ENCODE measurements at regions not wholly inside any gene's neighbourhood (a gene's known extent, or its start where the extent isn't known, plus 50 kb on each side); places are given as distances from the start of the nearest gene placed in this dataset.

DNA sequence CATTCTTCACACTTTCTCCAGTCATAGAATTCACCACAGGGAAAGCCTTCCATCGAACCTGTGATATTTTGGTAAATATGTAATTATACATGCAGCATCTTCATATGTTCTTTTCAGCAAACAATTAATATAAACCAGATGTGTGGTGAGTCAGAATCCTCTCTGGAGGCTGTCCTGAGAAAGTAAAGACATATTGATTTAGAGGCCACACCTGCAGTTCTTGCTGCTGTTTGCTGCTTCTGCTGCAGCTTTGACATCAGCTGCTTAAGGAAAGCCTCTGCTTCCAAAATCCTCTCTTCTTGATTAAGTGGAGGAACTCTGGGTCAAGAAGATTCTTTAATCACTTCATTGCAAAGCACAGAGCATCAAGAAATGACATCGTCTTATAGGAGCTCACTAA, 568.8 kb upstream of the ZEB2 start:
- no peak for DNase-seq (ENCODE audit: low spot score in 2 of 2)
- no peak for FAIRE-seq

DNA sequence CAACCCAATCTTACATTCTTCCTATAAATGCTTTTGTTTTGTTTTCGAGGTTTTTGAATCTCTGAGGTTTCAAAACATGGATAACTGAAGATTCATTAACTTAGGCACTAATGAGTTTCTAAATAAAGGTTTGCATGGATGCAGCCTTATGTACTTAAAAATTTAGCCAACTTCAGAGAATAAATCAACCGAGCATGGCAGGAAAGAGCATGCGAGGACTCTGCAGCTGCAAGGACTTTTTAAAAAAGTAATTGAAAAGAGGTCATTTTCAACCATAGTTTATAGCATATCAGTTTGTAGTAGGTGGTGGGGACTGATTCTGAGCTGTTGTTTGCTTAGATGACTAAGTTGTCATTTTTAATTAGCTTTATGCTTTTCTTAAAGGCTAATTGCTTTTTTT, 567.0 kb upstream of the ZEB2 start:
- no peak for DNase-seq (ENCODE audit: low spot score in 2 of 2)
- no peak for FAIRE-seq

DNA sequence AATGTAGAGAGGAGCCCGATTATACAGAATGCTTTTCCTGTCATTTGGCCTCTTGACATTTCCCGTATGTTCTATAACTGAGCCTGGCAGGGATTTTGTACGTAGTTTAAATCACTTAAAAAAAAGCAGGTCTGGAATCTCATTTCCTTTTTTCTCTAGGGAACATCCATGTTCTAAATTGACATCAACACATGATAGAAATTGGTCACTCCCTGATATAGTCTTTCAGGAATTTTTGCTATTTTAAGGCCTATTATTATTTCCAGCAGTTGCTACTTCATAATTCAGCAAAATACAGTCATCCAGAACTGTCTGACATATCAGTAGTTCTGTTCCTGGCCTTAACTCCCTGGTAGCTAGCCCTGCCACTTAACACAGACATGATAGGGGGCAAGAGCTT, 565.7 kb upstream of the ZEB2 start:
- FAIRE-seq (no peak), DNase-seq (ENCODE audit: low spot score in 2 of 2) (no peak)

DNA sequence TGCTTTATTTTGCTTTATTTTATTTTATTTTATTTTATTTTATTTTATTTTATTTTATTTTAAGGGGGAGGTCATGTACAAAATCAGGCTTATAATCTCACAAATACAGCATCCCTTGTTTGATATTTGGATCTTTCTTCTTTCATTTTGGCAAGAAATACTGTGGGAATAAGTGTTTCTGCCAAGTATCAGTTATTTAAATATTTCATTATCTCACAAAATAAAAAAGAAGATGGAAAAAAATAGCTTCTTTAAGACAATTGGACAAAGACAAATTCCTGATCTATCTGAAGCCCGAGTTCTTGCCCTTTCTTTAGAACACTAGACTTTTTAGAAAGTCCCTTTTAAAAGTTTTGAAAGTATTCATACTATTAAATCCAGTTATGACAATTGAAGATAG, 560.5 kb upstream of the ZEB2 start:
- FAIRE-seq (peak; percentile 24), DNase-seq (ENCODE audit: low spot score in 2 of 2) (no peak)

DNA sequence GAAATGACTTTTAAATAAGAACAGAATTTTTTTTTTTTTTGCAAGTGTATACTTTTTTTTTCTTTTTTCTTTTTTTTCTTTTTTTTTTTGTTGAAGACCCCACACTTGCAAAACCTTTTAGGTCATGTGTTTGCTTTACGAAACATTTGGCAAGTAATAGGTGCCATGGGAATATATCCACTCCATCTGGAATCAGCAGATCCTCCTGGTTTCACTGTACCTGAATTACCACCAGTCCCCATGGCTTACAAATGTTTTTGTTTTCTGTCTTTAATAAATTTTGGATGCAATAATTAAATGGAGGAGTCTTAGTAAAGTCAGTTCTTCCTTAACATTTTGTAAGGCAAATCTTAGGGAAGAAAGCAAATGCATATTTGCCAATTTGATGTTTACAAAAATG, 559.7 kb upstream of the ZEB2 start:
- DNase-seq (ENCODE audit: low spot score in 2 of 2) (no peak), FAIRE-seq (peak; percentile 79)

DNA sequence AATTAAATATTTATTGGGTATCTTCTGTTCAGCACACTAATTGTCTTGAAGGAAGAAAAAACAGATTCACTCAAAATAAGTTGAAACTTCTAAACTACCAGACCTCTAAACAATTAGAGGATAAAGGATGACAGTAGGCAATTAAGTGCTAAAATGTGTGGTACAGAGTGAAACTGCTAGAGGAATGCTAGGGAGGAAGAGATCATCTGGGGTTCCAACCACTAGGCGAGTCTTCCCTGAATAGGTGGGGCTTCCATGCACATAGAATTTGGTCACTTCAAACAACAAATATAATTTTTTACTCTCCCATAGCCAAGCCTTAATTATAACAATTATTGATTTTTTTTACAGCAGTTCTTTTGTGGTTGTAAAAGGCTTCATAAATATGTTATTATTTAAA, 559.0 kb upstream of the ZEB2 start:
- FAIRE-seq, result no peak
- no peak for DNase-seq (ENCODE audit: low spot score in 2 of 2)

DNA sequence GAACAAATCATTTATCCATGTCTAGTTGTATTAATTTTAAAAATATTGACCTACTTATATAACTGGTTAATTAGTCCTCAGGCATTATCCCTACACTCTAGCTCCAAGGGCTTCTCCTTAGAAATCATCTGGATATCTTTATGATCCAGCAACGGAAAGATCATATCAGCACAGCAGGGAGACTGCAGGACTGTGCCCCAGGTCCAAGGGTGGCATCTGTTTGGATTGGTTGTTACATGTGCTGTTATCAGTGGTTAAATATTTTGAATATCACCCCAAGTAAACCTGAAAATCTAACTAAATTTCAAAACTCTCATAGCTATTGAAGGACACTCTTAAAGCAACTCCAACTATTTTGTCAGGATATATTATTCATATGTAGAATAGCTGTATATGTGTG, 556.2 kb upstream of the ZEB2 start:
- no peak for FAIRE-seq
- DNase-seq (ENCODE audit: low spot score in 2 of 2), result no peak

DNA sequence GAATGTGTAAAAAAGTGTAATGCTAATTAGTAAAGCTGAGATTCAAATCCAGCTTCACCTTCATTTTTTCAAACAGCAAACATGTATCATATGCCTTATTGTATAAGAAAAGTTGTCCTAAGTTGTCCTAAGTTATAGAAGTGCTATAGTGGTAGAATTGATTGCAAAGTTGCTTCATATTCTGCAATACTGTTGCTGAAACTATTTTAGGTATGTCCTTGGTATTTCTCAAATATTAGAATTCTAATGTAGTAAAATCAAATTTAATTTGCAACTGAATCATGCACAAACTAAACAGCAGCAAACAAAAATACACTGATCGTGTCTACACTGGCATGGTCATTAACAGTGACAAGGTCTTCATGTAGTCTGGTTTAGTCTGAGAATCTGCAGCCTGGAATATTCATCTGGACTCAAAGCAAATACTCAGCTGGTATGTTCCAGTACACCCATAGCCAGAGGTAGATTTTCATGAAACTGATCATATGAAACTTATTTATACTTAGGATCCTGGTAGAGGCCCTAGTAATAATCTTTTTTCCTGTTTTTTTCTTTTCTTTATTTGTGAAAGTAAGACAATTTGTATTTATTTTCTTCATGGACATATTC, 555.6 kb upstream of the ZEB2 start:
- DNase-seq (ENCODE audit: low spot score in 2 of 2), result no peak
- no peak for FAIRE-seq

DNA sequence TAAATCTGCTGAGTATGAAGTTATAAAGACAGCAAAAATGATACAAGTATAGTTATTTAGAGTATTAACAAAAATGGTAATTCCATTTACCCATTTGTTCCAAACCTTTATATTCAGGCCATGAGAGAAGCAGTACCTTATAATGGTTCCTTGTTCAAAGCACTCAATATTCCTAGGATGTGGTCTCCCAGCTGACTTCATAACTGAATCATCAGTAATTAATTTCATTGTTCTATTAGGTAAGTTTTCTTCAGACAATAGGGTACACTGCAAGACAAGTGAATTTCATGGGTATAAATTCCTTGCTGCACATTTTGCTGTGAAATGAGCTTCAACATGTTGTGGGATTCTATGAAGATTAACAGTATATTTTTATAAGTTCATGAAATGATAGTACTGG, 550.8 kb upstream of the ZEB2 start:
- DNase-seq (ENCODE audit: low spot score in 2 of 2) (no peak), FAIRE-seq (no peak)

DNA sequence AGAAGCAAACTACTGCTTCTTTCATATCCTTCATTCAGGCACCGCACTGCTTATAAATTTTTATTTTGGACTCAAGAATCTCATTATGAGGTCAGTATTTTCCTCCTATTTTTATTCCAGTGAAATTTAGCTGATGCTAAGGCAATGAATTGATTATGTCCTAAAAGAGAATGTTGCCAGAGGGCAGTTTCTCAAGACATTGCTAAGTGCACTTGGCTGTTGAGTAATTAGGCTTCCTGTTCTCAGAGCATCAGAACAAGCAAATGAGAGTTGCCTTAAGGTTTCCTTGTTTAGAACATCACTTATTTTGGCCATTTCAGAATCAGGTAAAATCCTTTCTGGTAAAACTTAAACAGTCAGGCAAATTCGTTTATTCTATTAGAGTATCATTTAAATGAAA, 548.6 kb upstream of the ZEB2 start:
- no peak for DNase-seq (ENCODE audit: low spot score in 2 of 2)
- FAIRE-seq, result no peak

DNA sequence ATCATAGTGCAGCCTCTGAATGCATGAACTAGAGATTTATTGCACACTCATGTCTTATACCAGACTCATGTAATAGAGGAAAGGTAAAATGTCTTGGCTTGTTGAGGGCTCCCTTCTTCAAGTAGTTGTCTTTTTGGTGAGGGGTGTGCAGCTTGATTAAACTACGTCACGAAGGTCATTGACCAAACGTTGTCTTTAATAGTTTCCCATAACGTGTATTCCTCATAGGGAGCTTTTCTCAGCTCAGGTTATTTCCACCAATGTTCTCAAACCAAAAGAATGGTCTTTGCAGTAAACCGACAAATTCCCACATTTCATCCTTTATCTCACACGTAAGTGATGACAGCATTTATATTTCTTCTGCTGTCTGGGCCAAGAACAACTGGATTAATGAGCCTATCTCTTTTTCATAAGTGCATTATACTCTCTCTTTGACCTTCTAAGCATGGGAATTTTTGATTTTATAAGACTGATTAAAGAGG, 547.7 kb upstream of the ZEB2 start:
- DNase-seq (ENCODE audit: low spot score in 2 of 2), result no peak
- no peak for FAIRE-seq

DNA sequence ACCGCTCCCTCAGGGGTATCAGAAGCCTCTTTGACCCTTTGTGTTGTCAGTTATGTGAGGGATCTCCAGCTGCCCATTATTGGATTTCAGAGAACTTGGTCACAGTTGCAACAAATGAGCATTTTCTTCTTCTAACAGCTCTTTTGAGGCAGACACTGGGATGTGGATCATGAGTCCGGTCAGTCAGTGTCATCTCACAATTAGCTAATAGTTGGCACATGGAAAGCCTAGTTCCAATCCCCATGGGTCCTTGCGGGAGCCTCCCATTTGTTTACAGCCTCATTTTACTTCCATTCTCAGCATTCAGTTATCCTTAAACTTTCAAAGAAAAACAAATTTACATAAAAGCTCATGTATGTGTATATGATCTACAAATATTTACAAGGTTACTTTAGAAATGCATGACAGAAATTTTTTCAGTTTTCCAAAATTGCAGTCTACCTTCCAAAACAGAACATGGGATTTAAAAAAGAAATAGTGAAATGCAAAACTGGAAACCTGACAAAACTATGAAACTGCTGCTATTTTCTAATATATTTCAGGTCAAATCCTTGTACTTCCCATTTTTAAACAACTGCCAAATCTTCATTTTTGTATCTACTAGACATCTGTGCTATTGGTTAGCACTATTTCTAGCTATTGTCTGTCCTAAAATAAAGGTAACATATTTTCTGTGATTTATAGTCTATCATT, 547.1 kb upstream of the ZEB2 start:
- FAIRE-seq (peak; percentile 78), DNase-seq (ENCODE audit: low spot score in 2 of 2) (peak in 1 of 2 donors; percentile 8)

DNA sequence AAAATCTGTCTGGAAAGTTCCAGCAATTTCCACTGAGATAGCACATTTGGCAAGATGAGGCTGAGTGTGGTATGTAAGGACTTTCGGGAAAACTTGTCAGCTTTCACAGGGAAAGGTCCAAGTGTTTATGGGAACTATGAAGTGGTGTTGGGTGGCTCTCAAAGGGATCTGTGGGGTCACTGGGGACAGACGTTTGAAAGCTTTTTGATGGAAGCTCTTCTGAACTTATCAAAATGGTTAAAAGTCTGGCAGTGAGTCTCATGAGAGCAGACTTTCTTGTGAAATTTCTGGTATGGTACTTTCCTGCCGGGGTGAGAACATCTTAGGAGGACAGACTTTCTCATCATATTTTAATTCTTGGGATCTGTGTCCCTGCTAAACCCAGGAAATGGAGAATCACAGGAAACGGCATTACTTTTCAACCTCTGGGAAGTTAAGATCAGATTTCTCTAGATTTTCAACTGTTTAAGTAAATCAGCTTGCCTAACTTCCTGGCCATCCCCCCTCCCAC, 546.3 kb upstream of the ZEB2 start:
- FAIRE-seq (no peak), DNase-seq (ENCODE audit: low spot score in 2 of 2) (no peak)

DNA sequence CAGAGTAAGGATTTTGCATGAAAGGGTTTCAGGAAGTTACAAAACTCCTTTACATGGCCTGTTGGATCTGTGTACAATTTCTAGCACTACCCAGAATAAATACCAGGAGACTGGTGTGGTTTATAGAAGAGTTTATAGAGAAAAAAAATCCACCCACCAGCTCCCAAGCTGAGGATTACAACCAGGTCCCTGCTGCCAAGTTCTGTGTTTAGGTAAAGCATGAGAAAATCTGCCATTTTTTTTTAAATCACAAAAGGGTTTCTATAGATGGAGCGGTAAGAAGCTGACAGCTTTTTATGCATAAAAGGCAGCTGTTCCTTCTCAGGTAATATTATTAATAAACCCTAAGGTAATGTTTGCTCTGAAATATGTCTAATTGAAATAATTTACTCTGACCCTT, 545.4 kb upstream of the ZEB2 start:
- FAIRE-seq (no peak), DNase-seq (ENCODE audit: low spot score in 2 of 2) (no peak)

DNA sequence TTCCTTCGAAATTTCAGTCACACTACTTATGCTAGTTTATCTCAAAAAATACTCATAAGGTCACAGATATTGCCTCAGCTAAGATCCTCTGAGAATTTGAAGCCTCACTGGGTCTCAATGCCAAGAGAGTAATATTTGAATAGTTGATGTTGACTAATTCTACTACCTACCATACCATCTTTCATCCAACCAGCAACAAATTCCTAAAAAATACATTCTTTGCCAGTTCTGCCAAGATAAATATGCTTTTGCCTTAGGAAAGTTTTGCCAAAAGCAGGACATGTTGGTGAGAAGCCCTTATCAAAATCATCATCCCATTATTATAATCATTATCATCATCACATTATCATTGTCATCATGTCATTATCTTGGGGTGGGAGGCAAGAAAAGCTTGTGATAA, 544.6 kb upstream of the ZEB2 start:
- FAIRE-seq (no peak), DNase-seq (ENCODE audit: low spot score in 2 of 2) (no peak)

DNA sequence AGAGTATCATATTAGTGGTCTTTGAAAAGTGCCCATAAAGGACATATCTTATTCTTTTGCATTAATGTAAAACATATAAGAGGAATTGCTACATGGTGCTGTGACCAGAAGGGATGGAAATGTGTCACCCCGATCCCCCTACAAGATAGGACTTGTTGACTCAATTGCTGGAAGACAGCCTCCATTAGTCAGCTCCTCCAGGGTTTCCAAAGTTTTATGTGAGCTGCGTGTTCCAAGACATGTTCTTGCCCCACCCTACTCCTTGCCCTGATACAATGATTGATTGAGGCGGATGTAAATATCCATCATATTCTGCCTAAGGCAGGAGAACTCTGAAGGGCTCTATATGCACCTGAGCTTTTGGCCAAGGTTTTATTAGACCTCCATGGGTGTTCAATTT, 541.0 kb upstream of the ZEB2 start:
- FAIRE-seq, result no peak
- no peak for DNase-seq (ENCODE audit: low spot score in 2 of 2)

DNA sequence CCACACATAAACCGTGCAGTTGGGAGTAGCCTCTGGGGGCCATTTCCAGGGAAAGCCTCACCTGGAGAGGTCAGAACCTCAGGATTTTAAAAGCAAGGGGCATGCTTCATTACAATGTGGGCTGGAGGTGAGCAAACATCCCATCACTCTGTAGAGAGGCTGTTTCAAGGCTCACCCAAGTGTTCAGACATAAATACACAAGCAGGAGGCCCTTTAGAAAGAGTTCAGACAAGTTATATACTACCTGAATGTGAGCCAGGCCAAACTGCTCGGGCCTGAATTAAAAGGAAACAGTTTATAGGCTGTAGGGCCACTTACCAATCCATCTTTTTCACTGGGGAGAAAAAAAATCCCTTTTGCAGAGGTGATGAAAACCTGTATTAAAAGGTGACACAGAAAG, 540.0 kb upstream of the ZEB2 start:
- FAIRE-seq, result no peak
- DNase-seq (ENCODE audit: low spot score in 2 of 2), result no peak

DNA sequence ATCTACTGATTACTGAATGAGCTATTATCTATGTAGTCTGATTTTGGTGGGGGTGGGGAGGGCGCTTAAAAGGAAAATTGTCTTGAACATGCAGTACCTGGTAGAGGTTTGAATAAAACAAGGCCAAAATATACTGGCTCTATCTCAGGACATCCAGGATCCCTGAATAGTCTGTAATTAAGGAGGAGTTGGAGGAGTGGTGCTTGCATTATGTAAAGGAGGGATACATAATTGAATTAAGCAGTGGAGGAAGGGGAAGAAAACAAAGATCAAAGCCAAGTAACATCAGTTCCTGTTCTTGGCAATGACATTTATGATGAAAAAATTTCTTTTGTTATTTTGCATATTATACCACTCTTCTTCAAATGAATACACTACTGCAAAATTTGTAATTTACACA, 539.4 kb upstream of the ZEB2 start:
- FAIRE-seq, result no peak
- no peak for DNase-seq (ENCODE audit: low spot score in 2 of 2)

DNA sequence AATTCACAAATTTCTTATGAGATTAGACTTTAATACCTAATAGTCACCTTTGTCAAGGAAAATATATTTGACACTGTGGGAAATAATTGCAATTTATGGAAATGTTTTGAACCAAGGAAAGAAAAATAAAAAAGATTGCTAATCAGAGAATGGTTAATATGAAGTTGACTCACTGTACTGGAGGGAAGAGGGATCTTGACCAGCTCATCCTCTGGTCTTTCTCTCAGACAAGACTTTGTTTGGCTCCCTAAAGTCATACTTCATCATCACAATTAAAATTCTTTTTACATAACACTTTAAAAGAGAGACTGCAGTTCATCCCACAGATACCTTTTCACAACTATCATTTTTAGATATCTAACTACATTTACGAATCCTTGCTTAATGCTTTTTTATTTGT, 538.5 kb upstream of the ZEB2 start:
- DNase-seq (ENCODE audit: low spot score in 2 of 2), result no peak
- no peak for FAIRE-seq

DNA sequence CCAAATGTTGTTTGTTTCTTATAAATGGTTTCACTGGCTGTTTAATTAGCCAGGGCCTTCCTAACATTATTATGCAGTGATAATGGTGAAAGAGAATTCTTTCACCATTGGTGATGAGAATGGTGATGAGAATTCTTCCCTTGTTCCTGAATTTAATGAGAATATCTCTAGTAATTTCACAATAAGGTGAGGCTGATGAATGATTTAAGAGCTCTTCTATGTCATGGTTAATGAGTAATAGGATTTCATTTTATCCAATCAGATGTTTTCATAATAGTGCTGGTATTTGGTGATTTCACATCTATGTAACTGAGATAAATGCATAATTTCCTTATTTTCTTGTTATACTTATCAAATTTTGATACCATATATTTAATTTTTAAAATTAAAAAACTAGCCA, 535.7 kb upstream of the ZEB2 start:
- DNase-seq (ENCODE audit: low spot score in 2 of 2) (no peak), FAIRE-seq (no peak)

DNA sequence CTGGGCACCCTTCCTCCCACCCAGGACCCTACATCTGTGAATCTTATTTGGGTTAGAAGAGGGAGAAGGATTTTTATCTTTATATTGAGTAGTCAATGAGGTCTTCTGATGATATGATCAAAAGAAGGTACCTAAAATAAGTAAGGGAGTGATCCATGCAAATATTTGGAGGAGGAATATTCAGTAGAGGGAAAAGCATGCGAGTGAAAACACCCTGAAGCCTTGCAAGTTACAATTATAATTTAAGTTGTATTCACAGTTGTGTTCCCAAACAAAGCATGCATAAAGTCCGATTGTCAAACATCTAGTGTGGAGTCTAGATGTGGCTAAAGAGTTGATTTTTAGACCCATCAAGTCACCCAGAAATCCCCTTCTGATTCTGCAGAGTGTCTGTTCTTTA, 530.2 kb upstream of the ZEB2 start:
- DNase-seq (ENCODE audit: low spot score in 2 of 2), result no peak
- FAIRE-seq, result no peak

DNA sequence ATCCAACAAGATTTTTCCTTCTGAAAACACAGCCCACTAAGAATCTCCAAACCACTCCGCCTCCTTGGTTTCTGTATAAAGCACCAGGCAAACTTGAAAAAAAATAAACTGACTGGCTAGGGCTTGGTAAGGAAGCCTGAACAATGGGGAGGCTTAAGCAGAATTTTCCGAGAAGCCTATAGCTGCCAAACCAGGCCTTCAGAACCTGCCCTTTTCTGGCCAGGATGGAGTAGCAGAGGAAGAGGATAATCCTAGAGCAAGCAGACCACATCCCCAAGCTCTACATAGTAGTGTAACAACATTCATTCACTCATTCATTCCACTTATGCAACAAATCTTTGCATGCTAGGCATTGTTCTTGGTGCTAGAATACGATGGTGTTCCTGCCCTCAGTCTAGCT, 529.6 kb upstream of the ZEB2 start:
- FAIRE-seq, result no peak
- DNase-seq (ENCODE audit: low spot score in 2 of 2), result no peak
